DND-41 (cell line): ENCODE measurements at regions not wholly inside any gene's neighbourhood (a gene's known extent, or its start where the extent isn't known, plus 50 kb on each side); places are given as distances from the start of the nearest gene placed in this dataset.

Experiments
- CTCF ChIP-seq: IDR thresholded peaks from 2 replicates; pipeline ENCODE4 v1.5.1; 2012; ENCODE audit warnings: borderline replicate concordance, low read length, moderate library complexity, mild to moderate bottlenecking; ENCODE audit not compliant: poor library complexity, severe bottlenecking; ENCODE audit errors: extremely low read depth
- EZH2 ChIP-seq: IDR thresholded peaks from 3 replicates; pipeline ENCODE4 v1.6.1; 2012; ENCODE audit warnings: borderline replicate concordance, low read depth, mild to moderate bottlenecking, moderate library complexity, low read length, inconsistent platforms; ENCODE audit not compliant: severe bottlenecking

- no peak for TF ChIP-seq CTCF
- TF ChIP-seq EZH2, result no peak
These were observed 65.1 kb upstream of the KLF4 start for GRCh38 chr9:107554636-107555035.
